CD14-positive monocyte (primary cell): ENCODE measurements at regions not wholly inside any gene's neighbourhood (a gene's known extent, or its start where the extent isn't known, plus 50 kb on each side); places are given as distances from the start of the nearest gene placed in this dataset.

Source experiments
- DNase-seq, 3 donors: peaks; one replicate each; pipeline ENCODE4 v3.0.0-alpha.2; 2011 to 2022
- H2AFZ ChIP-seq: 2 replicates; pipeline ENCODE4 v1.6.0; 2012; ENCODE audit warnings: mild to moderate bottlenecking, low read depth, low read length, inconsistent platforms; ENCODE audit not compliant: insufficient read depth, poor library complexity, severe bottlenecking
- H3K27ac ChIP-seq, 2 donors: 1 replicate in 1 of 2; 2 replicates in 1 of 2; pipeline ENCODE4 v1.5.1; 2012 to 2013; ENCODE audit warnings: low read length in 2 of 2, control low read depth in 1 of 2, inconsistent platforms in 1 of 2, low read depth in 1 of 2, mild to moderate bottlenecking in 1 of 2
- H3K27me3 ChIP-seq, 2 donors: one replicate each; pipeline versions ENCODE4 v1.6.0 to v1.6.1; 2011 to 2013; ENCODE audit warnings: low read length in 2 of 2; ENCODE audit not compliant: control insufficient read depth in 2 of 2, insufficient read depth in 2 of 2
- H3K36me3 ChIP-seq, 2 donors: replicated peaks in 1 of 2; 1 replicate in 1 of 2; 2 replicates in 1 of 2; pipeline versions ENCODE4 v1.5.1 to v1.6.1; 2012 to 2013; ENCODE audit warnings: low read length in 2 of 2, control low read depth in 1 of 2, inconsistent platforms in 1 of 2, mild to moderate bottlenecking in 1 of 2; ENCODE audit not compliant: insufficient read depth in 2 of 2, control insufficient read depth in 1 of 2
- H3K4me1 ChIP-seq, 2 donors: 1 replicate in 1 of 2; 2 replicates in 1 of 2; pipeline versions ENCODE4 v1.5.1 to v1.6.1; 2012 to 2013; ENCODE audit warnings: low read length in 2 of 2, control low read depth in 1 of 2, inconsistent platforms in 1 of 2, mild to moderate bottlenecking in 1 of 2, moderate library complexity in 1 of 2; ENCODE audit not compliant: insufficient read depth in 2 of 2, control insufficient read depth in 1 of 2
- H3K4me2 ChIP-seq: replicated peaks from 2 replicates; pipeline ENCODE3; 2012; ENCODE audit warnings: low read length, moderate library complexity, mild to moderate bottlenecking; ENCODE audit not compliant: poor library complexity, severe bottlenecking; ENCODE audit errors: extremely low read depth
- H3K4me3 ChIP-seq, 3 experiments: fragments of 200-600 bp in 1 of 3; sonication (generic) in 1 of 3; replicated peaks in 1 of 3; 1 replicate in 2 of 3; 2 replicates in 1 of 3; pipeline ENCODE4 v1.5.1; 2011 to 2013; ENCODE audit warnings: low read length in 3 of 3, mild to moderate bottlenecking in 3 of 3, control low read depth in 2 of 3, low read depth in 2 of 3, inconsistent platforms in 1 of 3, moderate library complexity in 1 of 3
- H3K79me2 ChIP-seq: 2 replicates; pipeline ENCODE4 v1.6.0; 2012; ENCODE audit warnings: mild to moderate bottlenecking, control low read depth, inconsistent platforms, low read length, moderate library complexity; ENCODE audit not compliant: insufficient read depth
- H3K9ac ChIP-seq: 2 replicates; pipeline ENCODE4 v1.6.0; 2017; ENCODE audit warnings: low read length, mild to moderate bottlenecking; ENCODE audit not compliant: insufficient read depth, poor library complexity, severe bottlenecking
- H3K9me3 ChIP-seq, 2 donors: replicated peaks in 1 of 2; 1 replicate in 1 of 2; 2 replicates in 1 of 2; pipeline versions ENCODE4 v1.5.1 to v1.6.1; 2012 to 2013; ENCODE audit warnings: low read length in 2 of 2, control low read depth in 1 of 2; ENCODE audit not compliant: control insufficient read depth in 1 of 2, insufficient read depth in 1 of 2
- H4K20me1 ChIP-seq: 2 replicates; pipeline ENCODE4 v1.6.0; 2012; ENCODE audit warnings: mild to moderate bottlenecking, low read length, control low read depth, moderate library complexity; ENCODE audit not compliant: insufficient read depth
- H3K27ac Mint-ChIP-seq, 7 donors: one replicate each; pipeline ENCODE4 v1.8.0; 2020; ENCODE audit warnings: mild to moderate bottlenecking in 7 of 7, mixed read lengths in 7 of 7, moderate library complexity in 6 of 7, inconsistent platforms in 2 of 7
- H3K27me3 Mint-ChIP-seq, 3 donors: one replicate each; pipeline ENCODE4 v1.8.0; 2021 to 2022; ENCODE audit warnings: low read depth in 3 of 3, mild to moderate bottlenecking in 3 of 3, mixed read lengths in 3 of 3, moderate library complexity in 3 of 3, inconsistent platforms in 1 of 3
- H3K36me3 Mint-ChIP-seq, 2 donors: one replicate each; pipeline ENCODE4 v1.8.0; 2020; ENCODE audit warnings: mixed read lengths in 2 of 2, inconsistent platforms in 1 of 2, mild to moderate bottlenecking in 1 of 2
- H3K4me1 Mint-ChIP-seq: one replicate; pipeline ENCODE4 v1.8.0; 2020; ENCODE audit warnings: mild to moderate bottlenecking, mixed read lengths
- H3K4me3 Mint-ChIP-seq, 2 donors: one replicate each; pipeline ENCODE4 v1.8.0; 2020; ENCODE audit warnings: mild to moderate bottlenecking in 2 of 2, mixed read lengths in 2 of 2, moderate library complexity in 1 of 2
- H3K9me3 Mint-ChIP-seq, 7 donors: one replicate each; pipeline ENCODE4 v1.8.0; 2020 to 2022; ENCODE audit warnings: mixed read lengths in 7 of 7, mild to moderate bottlenecking in 6 of 7, moderate library complexity in 6 of 7, inconsistent platforms in 2 of 7
- CTCF ChIP-seq: fragments of 200-600 bp; IDR thresholded peaks from one replicate; pipeline ENCODE4 v1.8.0; 2022; ENCODE audit warnings: antibody characterized with exemption, mild to moderate bottlenecking
- WGBS: methylation state at CpG from one replicate; pipeline ENCODE4 v1.1.5; 2013; ENCODE audit warnings: missing lambda C conversion rate; ENCODE audit not compliant: insufficient coverage; 5-methylcytosine and 5-hydroxymethylcytosine counted together
- intact Hi-C, 2 donors: fragments of 100-400 bp; cut with micrococcal nuclease; formaldehyde crosslinking; loops; one replicate each; pipeline versions ENCODE4 v1.15.0 to v1.15.1; 2023

- Histone ChIP-seq H3K36me3 (no peaks in the 10 kb centered on the region), H3K4me3 (no peak overlapping the region), H2AFZ (no peak overlapping the region), H3K4me1 (no peaks in the 10 kb centered on the region), H4K20me1 (no peaks in the 10 kb centered on the region), H3K27me3 (no peaks in the 10 kb centered on the region), H3K9ac (no peak overlapping the region), H3K27ac (no peak overlapping the region), H3K79me2 (no peaks in the 10 kb centered on the region), H3K4me2 (no peak overlapping the region), H3K9me3 (no peaks in the 10 kb centered on the region)
- no peak for TF ChIP-seq CTCF
- no peaks in the 10 kb centered on the region for H3K4me1 Mint-ChIP-seq
- intact Hi-C loops = no loop called here
- no peak overlapping the region for H3K27ac Mint-ChIP-seq
- 100% methylated on average over 1 of the region's 6 CpGs for WGBS
- no peaks in the 10 kb centered on the region for H3K36me3 Mint-ChIP-seq
- no peak for DNase-seq
- H3K9me3 Mint-ChIP-seq = peaks cover 0 to 6% (median 2%) of the 10 kb centered on the region in 7 donors
- H3K27me3 Mint-ChIP-seq = peaks cover 0 to 2% (median 0%) of the 10 kb centered on the region in 3 donors
- H3K4me3 Mint-ChIP-seq = no peak overlapping the region
These were observed 726.4 kb upstream of the SOX11 start for GRCh38 chr2:4965556-4966320.

GRCh38 chr2:4967206-4967605 lies 725.0 kb upstream of the SOX11 start:
- Histone ChIP-seq H3K27me3 (no peaks in the 10 kb centered on the region), H3K79me2 (no peaks in the 10 kb centered on the region), H3K4me1 (no peaks in the 10 kb centered on the region), H3K36me3 (no peaks in the 10 kb centered on the region), H2AFZ (no peak overlapping the region), H3K9ac (no peak overlapping the region), H3K4me3 (no peak overlapping the region), H4K20me1 (no peaks in the 10 kb centered on the region), H3K9me3 (no peaks in the 10 kb centered on the region), H3K4me2 (no peak overlapping the region), H3K27ac (no peak overlapping the region)
- no peak for DNase-seq
- 100% methylated on average over 2 of the region's 2 CpGs for WGBS
- Mint-ChIP-seq H3K27me3 (peaks cover 0 to 2% (median 0%) of the 10 kb centered on the region in 3 donors), H3K36me3 (no peaks in the 10 kb centered on the region), H3K27ac (no peak overlapping the region), H3K4me3 (no peak overlapping the region), H3K4me1 (no peaks in the 10 kb centered on the region), H3K9me3 (peaks cover 0 to 7% (median 2%) of the 10 kb centered on the region in 7 donors)
- intact Hi-C loops = no loop called here
- no peak for TF ChIP-seq CTCF
